Heart left ventricle (tissue), 16 donors: ENCODE measurements at regions not wholly inside any gene's neighbourhood (a gene's known extent, or its start where the extent isn't known, plus 50 kb on each side); places are given as distances from the start of the nearest gene placed in this dataset.

ENCODE experiments used
- ATAC-seq, 4 donors: fragments of 200-7000 bp; cut with Tn5 transposase; one replicate each; pipeline ENCODE4 v1.9.1; 2020 to 2022; ENCODE audit warnings: moderate library complexity in 4 of 4, mild to moderate bottlenecking in 3 of 4, moderate number of reproducible peaks in 1 of 4
- DNase-seq, 5 donors: peaks; one replicate each; pipeline ENCODE4 v3.0.0-alpha.2; 2020
- H3K27ac ChIP-seq, 12 donors: fragments of 200-600 bp; sonication (generic) in 4 of 12; one replicate each; pipeline versions ENCODE4 v1.5.0 to v1.8.0; 2016 to 2022; ENCODE audit warnings: mild to moderate bottlenecking in 2 of 12
- H3K27me3 ChIP-seq, 9 donors: fragments of 200-600 bp; sonication (generic) in 2 of 9; one replicate each; pipeline versions ENCODE4 v1.5.1 to v1.8.0; 2016 to 2022; ENCODE audit warnings: mild to moderate bottlenecking in 3 of 9
- H3K36me3 ChIP-seq, 9 donors: fragments of 200-600 bp; sonication (generic) in 2 of 9; one replicate each; pipeline versions ENCODE4 v1.5.0 to v1.8.0; 2018 to 2022; ENCODE audit warnings: mild to moderate bottlenecking in 2 of 9
- H3K4me1 ChIP-seq, 12 donors: fragments of 200-600 bp; sonication (generic) in 4 of 12; one replicate each; pipeline versions ENCODE4 v1.5.0 to v1.8.0; 2016 to 2022; ENCODE audit warnings: mild to moderate bottlenecking in 3 of 12
- H3K4me3 ChIP-seq, 12 donors: fragments of 200-600 bp; sonication (generic) in 4 of 12; one replicate each; pipeline versions ENCODE4 v1.5.0 to v1.8.0; 2017 to 2022; ENCODE audit warnings: mild to moderate bottlenecking in 9 of 12, moderate library complexity in 4 of 12
- H3K9me3 ChIP-seq, 12 donors: fragments of 200-600 bp; sonication (generic) in 4 of 12; one replicate each; pipeline versions ENCODE4 v1.5.0 to v1.8.0; 2016 to 2022; ENCODE audit warnings: mild to moderate bottlenecking in 1 of 12
- CTCF ChIP-seq, 12 donors: fragments of 200-600 bp; sonication (generic) in 4 of 12; IDR thresholded peaks; one replicate each; pipeline versions ENCODE4 v1.5.0 to v1.8.0; 2018 to 2022; ENCODE audit warnings: antibody characterized with exemption in 12 of 12, mild to moderate bottlenecking in 5 of 12
- POLR2A ChIP-seq, 2 donors: fragments of 450-650 bp; IDR thresholded peaks; one replicate each; pipeline ENCODE4 v1.6.1; 2017; ENCODE audit warnings: antibody characterized with exemption in 2 of 2, mild to moderate bottlenecking in 2 of 2, moderate library complexity in 2 of 2
- WGBS, 4 donors: extraction: QIAGEN DNeasy Blood & Tissue Kit in 2 of 4; methylation state at CpG; one replicate each; pipeline versions ENCODE4 v1.1.5 to v1.1.7; 2013 to 2018; 5-methylcytosine and 5-hydroxymethylcytosine counted together
- intact Hi-C, 10 donors: fragments of 100-400 bp; cut with DNase I; formaldehyde crosslinking; loops; one replicate each; pipeline versions ENCODE4 v1.11.1 to v1.14.2; 2022
- donor health status: ischemic (EF 13 %, LVEDD 7.1; RV severe dilation, severe dysfunction).
- donor health status: healthy with polysubstance abuse.
- donor health status: DM: no; HTN: yes; CAD: no.
- donor health status: DM: no; HTN: no; CAD: no.
- donor health status: ischemic (EF 25% LVEDD 6.9; RV normal size, moderate dysfunction).
- donor health status: ischemic (EF 25% LVEDD 5.7; RV mildly dilated, moderate dysfunction).
- donor health status: healthy.
- donor health status: DM: yes; HTN: yes; CAD: no.
- donor health status: ischemic (EF 35%, LVEDD 5.7; RV mildly dilated, moderate dysfunction).
- donor health status: nonischemic (EF 11% LVEDD 7.7; RV severe dilation, severe dysfunction).
- donor health status: DM: yes; HTN: yes; CAD: no.
- donor health status: PGD.
- donor health status: ischemic (EF 29% LVEDD 5.4; RV normal size, mild dysfunction).
- donor health status: nonischemic (EF 23%, LVEDD 6.1; RV moderate dilation, normal function).

- Histone ChIP-seq H3K27me3 (peaks cover 0 to 4% (median 0%) of the 10 kb centered on the region in 9 donors), H3K36me3 (no peaks in the 10 kb centered on the region), H3K9me3 (no peaks in the 10 kb centered on the region), H3K4me1 (peaks cover 0 to 6% (median 0%) of the 10 kb centered on the region in 12 donors), H3K27ac (no peak overlapping the region), H3K4me3 (no peak overlapping the region)
- intact Hi-C loops = no loop called here
- 49 to 61% (median 52%) methylated on average over 3 of the region's 3 CpGs for WGBS, 4 donors
- TF ChIP-seq POLR2A (IDR thresholded peaks at IDR 0.05) = no peak
- no peak for TF ChIP-seq CTCF (IDR thresholded peaks at IDR 0.05)
- DNase-seq (no peak), ATAC-seq (no peak)
Observed at GRCh38 chr1:203932556-203932955, 71.2 kb downstream of the SNRPE start.

- no peak for TF ChIP-seq CTCF (IDR thresholded peaks at IDR 0.05)
- no peak for TF ChIP-seq POLR2A (IDR thresholded peaks at IDR 0.05)
- peaks cover 0 to 6% (median 0%) of the 10 kb centered on the region in 12 donors for H3K4me1 ChIP-seq
- H3K27me3 ChIP-seq = peaks cover 0 to 4% (median 0%) of the 10 kb centered on the region in 9 donors
- H3K9me3 ChIP-seq = no peaks in the 10 kb centered on the region
- H3K4me3 ChIP-seq = no peak overlapping the region
- 57 to 69% (median 62%) methylated on average over 3 of the region's 3 CpGs for WGBS, 4 donors
- H3K27ac ChIP-seq = no peak overlapping the region
- intact Hi-C loops = no loop called here
- ATAC-seq (no peak), DNase-seq (no peak)
- no peaks in the 10 kb centered on the region for H3K36me3 ChIP-seq
Observed at GRCh38 chr1:203934027-203934426, 72.6 kb downstream of the SNRPE start.

GRCh38 chr1:203934651-203935050, 73.3 kb downstream of the SNRPE start:
- H3K27ac ChIP-seq = no peak overlapping the region
- H3K4me1 ChIP-seq = peaks cover 0 to 6% (median 0%) of the 10 kb centered on the region in 12 donors
- H3K27me3 ChIP-seq = peaks cover 0 to 4% (median 0%) of the 10 kb centered on the region in 9 donors
- no peak overlapping the region for H3K4me3 ChIP-seq
- no peaks in the 10 kb centered on the region for H3K9me3 ChIP-seq
- DNase-seq = no peak
- TF ChIP-seq CTCF (IDR thresholded peaks at IDR 0.05) = no peak
- no peak for TF ChIP-seq POLR2A (IDR thresholded peaks at IDR 0.05)
- H3K36me3 ChIP-seq = no peaks in the 10 kb centered on the region
- intact Hi-C loops = no loop called here
- 64 to 77% (median 69%) methylated on average over 3 of the region's 3 CpGs for WGBS, 4 donors
- ATAC-seq = no peak

- ATAC-seq (no peak), DNase-seq (no peak)
- intact Hi-C loops = no loop called here
- H3K4me1 ChIP-seq = peaks cover 0 to 6% (median 0%) of the 10 kb centered on the region in 12 donors
- H3K27ac ChIP-seq = no peak overlapping the region
- no peaks in the 10 kb centered on the region for H3K9me3 ChIP-seq
- no peaks in the 10 kb centered on the region for H3K36me3 ChIP-seq
- no peak for TF ChIP-seq POLR2A (IDR thresholded peaks at IDR 0.05)
- no peak for TF ChIP-seq CTCF (IDR thresholded peaks at IDR 0.05)
- 94 to 100% (median 95%) methylated on average over 2 of the region's 2 CpGs for WGBS, 4 donors
- H3K4me3 ChIP-seq = no peak overlapping the region
- peaks cover 0 to 4% (median 0%) of the 10 kb centered on the region in 9 donors for H3K27me3 ChIP-seq
Observed at GRCh38 chr1:203935321-203935720, 73.9 kb downstream of the SNRPE start.
